Right atrium auricular region (tissue), 2 donors: ENCODE measurements at regions not wholly inside any gene's neighbourhood (a gene's known extent, or its start where the extent isn't known, plus 50 kb on each side); places are given as distances from the start of the nearest gene placed in this dataset.
"Not testable (repeated sequence)": the region's sequence is repeated elsewhere in the genome, so short reads cannot be mapped to it uniquely, and the experiment has no call there.

Experiments
- DNase-seq: peaks from one replicate; pipeline ENCODE4 v3.0.0-alpha.2; 2019; ENCODE audit warnings: low spot score
- H3K27ac ChIP-seq, 2 donors: fragments of 200-600 bp; sonication (generic); 1 replicate in 1 of 2; 2 replicates in 1 of 2; pipeline ENCODE4 v1.5.1; 2016 to 2019
- H3K27me3 ChIP-seq, 2 donors: fragments of 200-600 bp; sonication (generic); one replicate each; pipeline versions ENCODE4 v1.5.1 to v1.6.0; 2017 to 2019
- H3K36me3 ChIP-seq: fragments of 200-600 bp; sonication (generic); one replicate; pipeline ENCODE4 v1.5.1; 2016
- H3K4me1 ChIP-seq, 2 donors: fragments of 200-600 bp; sonication (generic); one replicate each; pipeline versions ENCODE4 v1.5.1 to v1.6.0; 2017 to 2019
- H3K4me3 ChIP-seq, 2 donors: fragments of 200-600 bp; sonication (generic); 1 replicate in 1 of 2; 2 replicates in 1 of 2; pipeline ENCODE4 v1.5.1; 2017 to 2019; ENCODE audit warnings: mild to moderate bottlenecking in 1 of 2, moderate library complexity in 1 of 2
- H3K9me3 ChIP-seq, 2 donors: fragments of 200-600 bp; sonication (generic); one replicate each; pipeline ENCODE4 v1.5.1; 2019
- TF ChIP-seq, protein P1 (sequence below), 2 donors: fragments of 200-600 bp; sonication (generic); IDR thresholded peaks; one replicate each; pipeline ENCODE4 v1.5.1; 2019; ENCODE audit warnings: antibody characterized with exemption in 2 of 2

DNA sequence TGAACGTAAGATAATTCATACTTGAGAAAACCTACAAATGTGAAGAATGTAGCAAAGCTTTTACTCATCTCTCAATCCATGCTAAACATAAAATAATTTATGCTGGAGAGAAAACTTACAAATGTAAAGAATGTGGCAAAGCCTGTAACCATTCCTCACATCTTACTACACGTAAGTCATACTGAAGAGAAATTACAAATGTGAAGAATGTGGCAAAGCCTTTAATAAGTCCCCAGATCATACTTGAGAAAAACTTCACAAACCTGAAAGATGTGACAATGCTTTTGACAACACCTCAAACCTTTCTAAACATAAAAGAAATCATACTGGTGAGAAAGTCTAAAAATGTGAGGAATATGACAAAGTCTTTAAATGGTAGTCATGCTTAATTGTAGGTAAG is 89.4 kb downstream of the ZNF675 start:
- H3K27ac ChIP-seq = no peak overlapping the region
- no peak overlapping the region for H3K4me3 ChIP-seq
- no peaks in the 10 kb centered on the region for H3K4me1 ChIP-seq
- H3K9me3 ChIP-seq = no peaks in the 10 kb centered on the region
- no peak for DNase-seq
- no peaks in the 10 kb centered on the region for H3K36me3 ChIP-seq
- TF ChIP-seq, protein P1, sequence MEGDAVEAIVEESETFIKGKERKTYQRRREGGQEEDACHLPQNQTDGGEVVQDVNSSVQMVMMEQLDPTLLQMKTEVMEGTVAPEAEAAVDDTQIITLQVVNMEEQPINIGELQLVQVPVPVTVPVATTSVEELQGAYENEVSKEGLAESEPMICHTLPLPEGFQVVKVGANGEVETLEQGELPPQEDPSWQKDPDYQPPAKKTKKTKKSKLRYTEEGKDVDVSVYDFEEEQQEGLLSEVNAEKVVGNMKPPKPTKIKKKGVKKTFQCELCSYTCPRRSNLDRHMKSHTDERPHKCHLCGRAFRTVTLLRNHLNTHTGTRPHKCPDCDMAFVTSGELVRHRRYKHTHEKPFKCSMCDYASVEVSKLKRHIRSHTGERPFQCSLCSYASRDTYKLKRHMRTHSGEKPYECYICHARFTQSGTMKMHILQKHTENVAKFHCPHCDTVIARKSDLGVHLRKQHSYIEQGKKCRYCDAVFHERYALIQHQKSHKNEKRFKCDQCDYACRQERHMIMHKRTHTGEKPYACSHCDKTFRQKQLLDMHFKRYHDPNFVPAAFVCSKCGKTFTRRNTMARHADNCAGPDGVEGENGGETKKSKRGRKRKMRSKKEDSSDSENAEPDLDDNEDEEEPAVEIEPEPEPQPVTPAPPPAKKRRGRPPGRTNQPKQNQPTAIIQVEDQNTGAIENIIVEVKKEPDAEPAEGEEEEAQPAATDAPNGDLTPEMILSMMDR (IDR thresholded peaks at IDR 0.05) = no peak
- no peaks in the 10 kb centered on the region for H3K27me3 ChIP-seq

DNA sequence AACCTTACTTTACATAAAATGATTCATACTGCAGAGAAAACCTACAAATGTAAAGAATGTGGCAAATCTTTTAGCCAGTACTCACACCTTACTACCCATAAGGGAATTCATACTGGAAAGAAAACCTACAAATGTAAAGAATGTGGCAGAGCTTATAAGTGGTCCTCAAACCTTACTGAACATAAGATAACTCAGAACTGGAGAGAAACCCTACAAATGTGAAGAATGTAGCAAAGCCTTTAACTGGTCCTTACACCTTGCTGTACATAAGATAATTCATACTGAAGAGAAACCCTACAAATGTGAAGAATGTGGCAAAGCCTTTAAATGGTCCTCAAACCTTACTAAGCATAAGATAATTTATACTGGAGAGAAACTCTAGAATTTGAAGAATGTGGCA is 90.1 kb downstream of the ZNF675 start:
- TF ChIP-seq, protein P1 (IDR thresholded peaks at IDR 0.05) = no peak
- Histone ChIP-seq H3K36me3 (no peaks in the 10 kb centered on the region), H3K9me3 (peaks cover 0 to 6% of the 10 kb centered on the region in 2 donors), H3K27me3 (no peaks in the 10 kb centered on the region), H3K4me3 (no peak overlapping the region), H3K4me1 (no peaks in the 10 kb centered on the region), H3K27ac (no peak overlapping the region)
- no peak for DNase-seq

DNA sequence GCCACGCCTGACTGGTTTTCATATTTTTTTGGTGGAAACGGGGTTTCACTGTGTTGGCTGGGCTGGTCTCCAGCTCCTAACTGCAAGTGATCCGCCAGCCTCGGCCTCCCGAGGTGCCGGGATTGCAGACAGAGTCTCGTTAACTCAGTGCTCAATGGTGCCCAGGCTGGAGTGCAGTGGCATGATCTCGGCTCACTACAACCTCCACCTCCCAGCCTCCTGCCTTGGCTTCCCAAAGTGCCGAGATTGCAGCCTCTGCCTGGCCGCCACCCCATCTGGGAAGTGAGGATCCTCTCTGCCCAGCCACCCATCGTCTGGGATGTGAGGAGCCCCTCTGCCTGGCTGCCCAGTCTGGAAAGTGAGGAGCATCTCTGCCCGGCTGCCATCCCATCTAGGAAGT is 92.7 kb downstream of the ZNF675 start:
- H3K36me3 ChIP-seq, H3K27ac ChIP-seq, H3K9me3 ChIP-seq: not testable (repeated sequence)

DNA sequence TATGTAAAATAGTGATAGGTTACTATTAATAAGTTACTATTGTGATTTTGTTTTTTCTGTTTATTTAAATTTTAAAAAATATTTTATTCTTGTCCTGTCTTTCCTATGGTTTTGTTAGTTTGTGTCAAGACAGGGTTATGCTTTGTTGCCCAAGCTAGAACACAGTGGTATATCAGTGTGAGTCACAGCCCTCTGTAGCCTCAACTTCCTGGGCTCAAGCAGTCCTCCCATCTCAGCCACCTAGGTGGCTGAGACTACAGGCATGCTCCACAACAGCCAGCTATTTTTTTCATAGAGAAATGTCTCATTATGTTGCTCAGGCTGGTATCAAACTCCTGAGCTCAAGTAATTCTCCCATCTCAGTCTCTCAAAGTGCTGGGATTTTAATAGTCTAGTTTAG is 99.5 kb downstream of the ZNF675 start:
- TF ChIP-seq, protein P1 (IDR thresholded peaks at IDR 0.05) = no peak
- no peaks in the 10 kb centered on the region for H3K36me3 ChIP-seq
- H3K4me3 ChIP-seq = no peak overlapping the region
- H3K4me1 ChIP-seq = no peaks in the 10 kb centered on the region
- no peak overlapping the region for H3K27ac ChIP-seq
- no peaks in the 10 kb centered on the region for H3K27me3 ChIP-seq
- peaks cover 0 to 17% of the 10 kb centered on the region in 2 donors for H3K9me3 ChIP-seq
- no peak for DNase-seq

More for the DNA sequence above, 92.7 kb downstream of the ZNF675 start:
- H3K4me3 ChIP-seq, H3K4me1 ChIP-seq, H3K27me3 ChIP-seq, DNase-seq: not testable (repeated sequence)

DNA sequence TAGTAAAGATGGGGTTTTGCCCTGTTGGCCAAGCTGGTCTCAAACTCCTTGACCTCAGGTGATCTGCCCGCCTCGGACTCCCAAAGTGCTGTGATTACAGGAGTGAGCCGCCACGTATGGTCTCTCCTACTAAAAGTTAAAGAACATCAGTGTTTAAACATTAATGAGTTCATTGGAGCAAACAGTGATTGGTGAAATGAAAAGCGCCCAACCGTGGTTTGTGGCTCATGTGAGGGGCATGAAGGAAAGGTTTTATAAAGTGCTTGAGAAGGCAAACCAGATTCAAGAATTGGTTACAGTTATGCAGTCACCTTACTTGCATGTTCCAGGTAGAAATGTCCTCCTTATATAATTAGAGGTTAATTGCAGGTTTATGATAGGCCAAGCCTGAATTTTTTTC is 109.5 kb downstream of the ZNF675 start:
- TF ChIP-seq, protein P1 (IDR thresholded peaks at IDR 0.05) = no peak
- no peak for DNase-seq
- H3K36me3 ChIP-seq = no peaks in the 10 kb centered on the region
- H3K4me3 ChIP-seq = no peak overlapping the region
- H3K27me3 ChIP-seq = no peaks in the 10 kb centered on the region
- no peaks in the 10 kb centered on the region for H3K9me3 ChIP-seq
- no peak overlapping the region for H3K27ac ChIP-seq
- no peaks in the 10 kb centered on the region for H3K4me1 ChIP-seq

DNA sequence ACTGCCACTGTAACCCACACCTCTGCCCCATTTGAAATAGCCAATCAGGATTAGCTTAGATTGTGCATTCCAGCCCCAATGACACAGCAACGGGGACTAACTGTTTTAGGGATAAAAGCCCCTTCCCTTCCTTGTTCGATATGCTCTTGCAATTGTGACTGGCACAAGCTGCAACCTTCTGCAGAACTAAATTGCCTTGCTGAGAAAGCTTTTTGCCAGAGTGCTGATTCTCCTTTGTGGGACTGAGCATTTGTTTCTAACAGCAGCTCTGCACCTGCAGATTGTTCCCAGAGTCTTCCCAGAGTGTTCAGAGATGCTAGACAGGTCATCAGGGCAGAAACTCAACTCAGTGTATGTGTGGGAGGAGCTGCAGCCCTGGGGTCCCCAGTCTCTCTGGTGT is 115.8 kb downstream of the ZNF675 start:
- H3K27me3 ChIP-seq = no peaks in the 10 kb centered on the region
- no peak for DNase-seq
- H3K36me3 ChIP-seq = no peaks in the 10 kb centered on the region
- no peaks in the 10 kb centered on the region for H3K4me1 ChIP-seq
- H3K9me3 ChIP-seq = peaks cover 3 to 31% of the 10 kb centered on the region in 2 donors
- H3K4me3 ChIP-seq = no peak overlapping the region
- TF ChIP-seq, protein P1 (IDR thresholded peaks at IDR 0.05) = no peak
- H3K27ac ChIP-seq = no peak overlapping the region

DNA sequence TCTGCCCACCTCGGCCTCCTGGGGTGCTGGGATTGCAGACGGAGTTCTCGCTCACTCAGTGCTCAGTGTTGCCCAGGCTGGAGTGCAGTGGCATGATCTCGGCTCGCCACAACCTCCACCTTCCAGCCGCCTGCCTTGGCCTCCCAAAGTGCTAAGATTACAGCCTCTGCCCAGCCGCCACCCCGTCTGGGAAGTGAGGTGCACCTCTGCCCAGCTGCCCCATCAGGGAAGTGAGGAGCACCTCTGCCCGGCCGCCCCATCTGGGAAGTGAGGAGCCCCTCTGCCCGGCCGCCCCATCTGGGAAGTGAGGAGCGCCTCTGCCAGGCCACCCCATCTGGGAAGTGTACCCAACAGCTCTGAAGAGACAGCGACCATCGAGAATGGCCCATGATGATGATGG is 118.9 kb downstream of the ZNF675 start:
- H3K4me3 ChIP-seq, DNase-seq, H3K27ac ChIP-seq, H3K36me3 ChIP-seq, H3K4me1 ChIP-seq, H3K27me3 ChIP-seq: not testable (repeated sequence)
- peaks cover 3 to 31% of the 10 kb centered on the region in 2 donors for H3K9me3 ChIP-seq
